NCI-H446 (cell line): ENCODE measurements at regions not wholly inside any gene's neighbourhood (a gene's known extent, or its start where the extent isn't known, plus 50 kb on each side); places are given as distances from the start of the nearest gene placed in this dataset.
"Not testable (repeated sequence)": the region's sequence is repeated elsewhere in the genome, so short reads cannot be mapped to it uniquely, and the experiment has no call there.

Experiments used
- DNase-seq, 2 experiments: peaks; one replicate each; lab custom pipeline; 2025; lab: John Stamatoyannopoulos, UW

DNA sequence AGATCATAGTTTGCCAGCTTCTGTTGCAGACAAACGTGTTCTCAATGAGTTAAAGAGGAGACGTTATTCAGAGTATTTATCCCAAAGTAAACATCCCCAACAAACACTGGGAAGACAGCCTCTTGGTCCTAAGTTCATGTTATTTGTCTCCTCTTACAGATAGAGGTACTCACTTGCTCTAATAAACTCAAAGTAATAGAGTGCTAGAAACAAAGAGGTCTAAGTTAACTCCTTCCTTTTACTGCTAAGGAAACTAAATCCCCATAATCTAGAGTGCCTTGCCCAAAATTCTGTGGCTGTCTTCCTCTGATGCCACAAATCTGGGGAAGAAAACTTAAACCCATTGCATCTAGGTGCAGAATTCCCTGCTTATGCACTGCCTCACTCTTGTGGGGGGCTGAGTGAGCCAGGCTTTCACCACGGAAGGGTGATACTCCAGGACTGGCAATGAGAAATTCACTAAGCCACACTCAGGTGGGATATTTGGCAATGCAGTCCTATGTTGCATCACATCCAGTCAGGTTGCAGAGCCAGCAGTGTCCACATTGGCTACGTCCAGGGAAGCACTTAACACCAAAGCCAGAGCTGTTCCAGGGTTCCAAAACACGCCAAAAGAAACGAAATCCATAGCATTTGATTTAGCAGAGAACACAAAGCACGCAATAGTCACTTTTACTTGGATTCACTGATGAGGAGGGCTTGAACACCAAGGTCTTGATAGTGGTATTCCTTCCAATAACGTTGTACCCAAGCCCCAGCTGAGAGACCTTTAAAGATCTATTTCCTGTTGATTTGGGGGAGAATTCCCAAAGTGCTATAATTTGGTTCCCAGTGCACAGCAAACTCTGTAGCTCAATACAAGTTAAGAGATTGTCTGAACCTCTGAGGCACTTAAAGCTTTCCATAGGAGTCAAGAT lies 81.0 kb upstream of the FOXQ1 start:
- DNase-seq, result no peak

DNA sequence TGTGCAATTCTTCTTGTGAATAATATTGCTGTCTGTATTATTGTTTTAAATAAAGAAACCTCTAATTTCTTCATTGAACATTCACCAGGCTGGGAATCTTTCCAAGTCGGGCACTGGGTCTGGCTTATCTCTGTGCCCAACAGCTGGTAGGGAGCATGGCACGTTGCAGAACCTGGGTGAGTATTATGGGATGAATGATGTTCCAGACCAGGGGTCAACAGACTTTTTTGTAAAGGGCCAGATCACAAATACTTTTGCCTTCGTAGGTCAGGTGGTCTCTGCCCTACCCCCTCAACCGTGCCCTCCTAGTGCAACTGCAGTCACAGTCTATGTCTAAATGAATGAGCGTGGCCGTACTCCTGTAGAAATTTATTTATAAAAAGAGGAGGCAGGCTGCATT lies 81.6 kb upstream of the FOXQ1 start:
- DNase-seq, result no peak

DNA sequence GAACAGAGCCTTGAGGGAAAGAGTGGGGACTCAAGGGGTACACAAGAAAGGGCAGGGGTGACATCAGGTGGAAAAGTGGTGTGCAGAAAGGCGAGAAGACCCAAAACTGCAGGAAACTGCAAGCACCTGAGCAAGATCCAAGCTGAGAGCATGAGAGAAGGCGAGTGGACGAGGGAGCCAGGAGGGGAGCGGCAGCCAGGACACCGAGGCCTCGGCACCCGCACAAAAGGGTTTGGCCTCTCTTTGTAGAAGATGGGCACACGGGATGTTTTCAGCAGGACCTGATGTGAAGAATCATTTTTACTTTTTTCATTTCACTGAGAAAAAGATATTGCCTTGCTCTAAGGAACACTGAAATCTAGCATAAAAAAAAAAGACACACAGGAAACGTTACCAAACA lies 82.1 kb upstream of the FOXQ1 start:
- no peak for DNase-seq

DNA sequence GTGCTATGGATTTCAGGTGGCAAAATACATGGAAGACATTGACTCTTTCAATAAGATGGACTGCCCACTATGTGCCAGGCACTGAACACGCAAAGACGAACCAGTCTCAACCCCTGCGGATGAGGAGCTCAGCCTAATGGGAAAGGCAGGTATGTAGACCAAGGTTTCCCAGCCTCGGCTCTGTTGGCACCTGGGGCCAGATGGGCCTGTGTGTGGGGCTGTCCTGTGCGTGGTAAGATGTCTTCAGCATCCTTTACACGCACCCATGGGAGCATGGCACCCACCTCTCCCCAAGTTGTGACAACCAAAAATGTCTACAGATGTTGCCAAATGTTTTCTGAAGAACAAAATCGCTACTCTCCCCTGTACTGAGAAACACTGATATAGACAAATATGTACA lies 82.6 kb upstream of the FOXQ1 start:
- DNase-seq, result no peak

DNA sequence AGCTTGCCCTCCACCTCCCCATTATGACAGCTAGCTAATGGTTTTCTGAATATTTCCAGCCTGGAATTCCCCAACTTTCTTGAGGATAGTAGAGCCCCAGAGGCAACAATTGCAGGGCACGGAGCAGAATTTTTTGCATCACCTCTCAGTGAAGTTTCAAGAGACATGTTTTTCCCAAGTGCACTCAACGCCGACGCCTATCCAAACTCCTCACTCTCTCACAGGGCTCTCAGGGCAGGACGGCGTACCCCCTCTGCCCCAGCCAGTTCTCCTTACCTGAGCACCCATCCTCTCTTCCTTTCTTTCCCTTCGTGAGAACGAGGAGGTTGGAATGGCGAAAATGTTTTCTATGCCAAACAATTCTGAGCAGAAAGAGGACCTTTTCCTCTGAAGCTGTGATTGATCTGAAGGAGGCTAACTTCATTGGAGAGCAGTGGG lies 83.1 kb upstream of the FOXQ1 start:
- no peak for DNase-seq

DNA sequence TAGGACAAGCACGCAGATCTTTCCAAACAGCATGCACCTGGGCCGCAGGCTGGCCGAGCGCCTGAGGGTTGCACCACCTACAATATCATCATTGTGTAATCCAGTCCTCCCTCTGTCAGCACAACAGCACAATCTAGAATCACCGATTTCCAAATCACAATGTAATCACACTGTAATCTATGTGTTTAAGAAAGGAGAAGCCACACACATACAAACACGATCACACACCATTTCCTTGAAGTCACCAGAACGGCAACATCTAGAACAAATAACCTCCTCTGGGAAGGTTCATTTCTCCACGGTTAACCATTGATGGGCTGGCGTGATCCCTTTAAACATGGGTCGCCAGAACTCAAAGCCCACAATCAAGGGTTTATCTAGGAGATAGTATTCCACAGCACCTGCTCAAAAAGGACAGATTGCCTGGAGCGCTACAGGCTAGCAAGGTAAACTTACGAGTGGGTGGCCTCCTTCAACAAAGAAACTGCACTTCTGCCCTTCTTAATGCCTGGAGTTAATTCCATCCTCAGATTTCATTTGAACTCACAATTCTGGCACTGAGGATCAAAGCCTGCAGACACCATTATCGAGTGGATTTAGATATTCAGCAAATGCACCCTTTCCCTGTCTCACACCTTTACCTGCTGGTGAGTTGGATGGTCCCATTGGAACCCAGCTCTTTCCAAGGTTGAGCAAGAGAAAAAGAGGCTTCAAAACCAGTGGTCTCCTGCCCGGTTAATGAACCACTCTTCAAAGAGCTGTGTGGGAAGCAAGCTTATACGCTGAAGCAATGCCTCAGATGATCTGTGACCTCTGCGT lies 83.8 kb upstream of the FOXQ1 start:
- no peak for DNase-seq

DNA sequence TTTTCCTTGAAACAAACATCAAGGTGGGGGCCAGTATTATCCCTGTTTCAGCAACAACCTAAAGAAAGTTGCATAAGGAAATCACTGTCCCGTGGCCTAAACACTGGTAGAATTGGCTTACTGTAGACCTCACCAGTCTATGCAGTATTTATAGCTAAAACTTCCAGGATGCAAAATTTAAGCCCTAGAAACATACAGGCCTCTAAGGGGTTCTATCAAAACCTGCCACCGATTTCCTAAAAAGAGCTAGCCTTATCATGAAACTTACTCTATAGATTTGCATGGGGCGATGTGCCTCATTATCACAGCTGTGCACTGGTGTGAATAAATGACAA lies 84.3 kb upstream of the FOXQ1 start:
- no peak for DNase-seq

DNA sequence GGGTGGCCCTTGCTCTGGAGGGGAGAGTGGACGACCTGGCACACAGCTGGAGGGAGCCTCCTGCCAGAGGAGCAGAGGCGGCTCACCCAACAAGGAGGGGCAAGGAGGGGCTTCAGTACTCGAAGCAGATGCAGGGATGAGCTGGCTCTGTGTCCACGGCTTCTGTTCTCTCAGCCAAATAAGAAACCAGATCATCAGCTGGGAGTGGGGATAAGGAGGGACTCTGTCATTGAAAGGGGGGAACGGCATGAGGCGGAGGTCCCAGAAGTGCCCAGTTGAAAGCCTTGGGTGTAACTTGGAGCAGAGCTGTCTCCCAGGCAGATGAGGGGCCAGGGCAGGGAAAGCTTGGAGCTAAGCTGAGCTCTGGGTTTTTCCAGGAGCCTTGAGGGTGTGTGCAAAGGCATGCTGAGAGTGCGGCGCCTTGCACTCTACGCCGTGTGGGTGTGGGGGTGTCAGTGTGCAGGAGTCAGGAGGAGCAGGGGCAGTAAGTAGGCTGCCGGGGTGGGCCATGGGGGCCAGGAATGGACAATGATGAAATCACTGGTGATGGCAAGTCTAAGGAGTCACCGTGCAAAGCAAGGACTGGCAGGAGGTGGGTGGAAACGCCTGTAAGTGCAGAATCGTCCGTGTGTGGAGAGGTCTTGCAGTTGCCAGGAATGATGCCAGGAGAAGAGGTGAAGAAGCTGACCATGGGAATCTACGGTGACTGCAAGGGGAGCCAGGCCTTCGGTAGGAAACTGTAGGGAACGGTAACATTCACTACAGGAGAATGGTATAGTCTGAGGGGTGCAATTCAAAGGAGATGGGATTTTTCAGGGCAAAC lies 85.4 kb upstream of the FOXQ1 start:
- no peak for DNase-seq

DNA sequence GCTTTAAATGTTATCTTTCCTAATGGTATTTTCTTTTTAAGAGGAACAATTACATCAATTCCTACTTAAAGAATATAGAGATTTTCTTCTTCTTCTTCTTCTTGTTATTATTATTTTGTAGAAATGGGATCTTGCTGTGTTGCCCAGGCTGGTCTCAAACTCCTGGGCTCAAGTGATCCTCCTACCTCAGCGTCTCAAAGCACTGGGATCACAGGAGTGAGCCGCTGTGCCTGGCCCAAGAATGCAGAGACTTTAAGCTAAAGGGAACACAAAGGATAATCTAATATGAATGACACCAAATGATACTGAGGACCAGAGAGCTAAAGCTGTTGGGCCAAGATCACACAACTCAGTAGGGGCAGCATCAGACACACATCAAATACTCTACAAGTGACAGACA lies 87.4 kb upstream of the FOXQ1 start:
- DNase-seq, result no peak

DNA sequence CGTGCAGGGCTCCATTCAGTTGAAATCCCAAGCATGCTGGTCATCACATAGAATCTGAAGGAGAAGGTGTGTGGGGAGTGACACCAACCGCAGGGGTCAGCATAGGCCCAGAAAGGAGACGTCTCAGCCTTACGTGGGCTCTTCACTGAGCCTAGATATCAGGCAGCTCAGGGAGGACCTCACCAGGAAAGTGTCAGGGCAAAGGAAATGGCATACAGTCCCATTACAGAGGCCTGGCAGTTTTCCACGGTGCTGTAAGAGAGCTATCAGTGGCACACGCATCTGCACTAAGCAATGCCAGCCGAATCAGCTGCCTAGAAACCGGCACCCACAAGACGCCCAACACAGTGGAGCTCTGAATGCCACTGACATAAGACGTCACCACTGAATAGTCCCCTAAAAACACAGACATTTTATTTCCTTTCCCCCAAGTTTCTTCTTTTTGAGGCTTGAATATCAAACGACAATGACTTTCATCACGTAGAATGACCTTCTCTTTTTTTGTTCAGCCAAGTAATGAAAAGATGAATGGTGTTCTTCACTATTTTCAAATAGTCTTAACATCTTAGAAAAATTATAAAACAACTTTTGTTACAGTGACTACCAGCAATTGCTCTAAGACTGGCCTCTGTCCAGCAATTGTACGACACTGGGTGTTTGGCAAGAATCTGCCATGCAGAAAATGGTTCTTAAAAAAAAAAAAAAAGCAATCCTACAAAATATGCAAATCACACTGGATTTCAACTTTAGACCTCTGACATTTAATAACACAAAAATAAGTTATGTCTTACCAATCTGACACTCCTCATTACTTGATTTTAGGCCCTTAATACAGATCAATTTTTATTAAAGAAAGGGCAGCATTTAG lies 88.9 kb upstream of the FOXQ1 start:
- DNase-seq, result no peak

DNA sequence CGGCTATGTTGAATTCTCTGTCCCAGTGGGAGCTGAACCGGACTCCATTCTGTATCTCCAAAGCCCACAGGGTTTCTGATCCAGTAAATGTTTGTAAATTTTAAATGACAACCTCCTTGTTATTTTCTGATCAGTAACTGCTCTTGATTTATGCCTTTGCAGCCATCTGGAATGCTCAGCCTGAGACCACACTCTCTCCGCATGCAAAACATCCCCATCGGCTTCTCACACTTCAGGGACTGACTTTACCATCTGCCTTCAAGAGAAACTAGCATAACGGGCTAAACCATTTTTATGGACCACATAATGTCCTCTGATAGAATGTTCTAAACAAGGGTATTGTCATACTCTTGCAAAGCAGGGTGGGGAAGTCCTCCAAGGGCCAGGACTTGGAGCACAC lies 94.5 kb upstream of the FOXQ1 start:
- DNase-seq, result no peak

DNA sequence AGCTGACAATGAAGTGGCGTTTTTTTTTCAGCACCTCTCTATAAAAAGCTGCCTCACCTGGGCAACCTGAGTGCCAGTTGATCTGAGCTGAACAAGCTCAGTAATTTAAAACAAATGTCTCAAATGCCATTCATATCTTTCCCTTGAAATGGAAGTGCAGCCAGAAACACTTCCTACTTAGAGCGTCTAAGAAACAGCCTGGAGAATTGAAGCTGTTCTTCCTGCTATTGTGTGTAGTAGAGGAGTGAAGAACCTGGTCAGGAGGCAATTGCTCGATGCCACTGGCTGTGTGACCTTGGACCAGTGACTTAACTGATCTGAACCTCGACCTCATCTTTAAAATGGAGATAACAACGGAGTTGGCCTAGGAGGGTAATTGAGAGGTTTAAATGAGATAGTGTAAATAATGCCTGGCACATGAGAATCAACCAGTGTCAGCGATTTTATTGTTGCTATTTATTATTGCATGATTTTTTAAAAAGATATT lies 95.4 kb upstream of the FOXQ1 start:
- no peak for DNase-seq

DNA sequence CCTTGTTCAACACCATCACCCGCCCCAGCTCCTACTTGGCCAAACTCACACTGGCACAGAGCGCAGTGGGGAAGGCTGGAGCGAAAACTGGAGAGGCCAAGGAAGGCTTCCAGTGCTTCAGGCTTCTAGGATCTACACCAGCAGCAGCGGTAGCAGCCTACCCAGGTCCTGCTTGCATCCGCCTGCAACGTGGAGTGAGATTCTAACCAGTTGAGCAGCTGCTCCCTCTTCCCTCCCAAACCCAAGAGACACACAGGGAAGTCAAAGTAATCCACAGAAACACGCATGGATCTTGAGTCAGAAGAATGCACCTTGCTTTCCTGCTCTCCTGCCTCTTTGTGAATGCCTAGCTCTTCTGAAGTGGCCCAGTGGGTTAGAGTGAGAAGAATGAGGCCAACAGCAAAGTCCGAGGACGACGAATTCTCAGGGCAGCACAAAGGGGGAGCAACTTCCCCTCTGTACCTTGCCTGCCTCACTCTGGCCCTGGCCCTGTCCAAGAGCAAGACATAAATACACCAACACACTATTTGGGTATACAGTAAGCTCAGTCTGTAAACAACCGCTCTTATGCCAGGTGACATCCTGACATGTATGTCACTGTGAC lies 95.9 kb upstream of the FOXQ1 start:
- DNase-seq, result no peak

DNA sequence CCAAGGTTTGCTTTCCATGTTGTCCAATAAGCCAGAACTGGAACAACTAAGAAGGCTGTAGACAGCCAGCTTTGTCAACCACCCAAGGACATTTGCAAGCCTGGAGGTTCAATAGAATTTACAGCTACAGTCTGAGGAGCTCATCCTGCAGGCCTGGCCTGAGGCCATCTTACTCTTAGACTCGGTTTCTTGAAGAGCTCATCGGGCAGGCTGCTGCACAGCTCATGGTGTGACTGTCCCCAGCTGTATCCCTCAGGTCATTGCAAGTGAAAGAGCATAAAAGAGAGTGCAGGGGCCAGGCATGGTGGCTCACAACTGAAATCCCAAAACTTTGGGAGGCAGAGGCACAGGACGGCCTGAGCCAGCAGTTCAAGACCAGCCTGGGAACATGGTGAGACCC lies 96.9 kb upstream of the FOXQ1 start:
- no peak for DNase-seq

DNA sequence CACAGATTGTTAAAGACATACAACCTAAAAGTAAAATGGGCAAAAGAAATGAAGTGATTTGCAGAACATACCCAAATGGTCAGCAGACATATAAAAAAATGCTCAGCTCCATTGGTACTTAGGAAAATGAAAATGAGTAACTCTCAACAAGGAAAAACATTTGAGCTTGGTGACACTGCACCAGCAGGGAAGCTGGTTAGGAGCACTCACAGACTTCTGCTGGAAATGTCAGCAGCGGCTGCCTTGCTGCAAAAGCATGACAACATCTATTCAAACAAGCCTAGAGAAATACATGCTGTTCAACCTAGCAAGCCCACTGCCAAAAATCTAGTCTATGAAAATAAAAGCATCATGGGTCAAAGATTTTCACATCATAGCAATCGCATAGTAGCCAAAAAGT lies 99.0 kb upstream of the FOXQ1 start:
- no peak for DNase-seq

DNA sequence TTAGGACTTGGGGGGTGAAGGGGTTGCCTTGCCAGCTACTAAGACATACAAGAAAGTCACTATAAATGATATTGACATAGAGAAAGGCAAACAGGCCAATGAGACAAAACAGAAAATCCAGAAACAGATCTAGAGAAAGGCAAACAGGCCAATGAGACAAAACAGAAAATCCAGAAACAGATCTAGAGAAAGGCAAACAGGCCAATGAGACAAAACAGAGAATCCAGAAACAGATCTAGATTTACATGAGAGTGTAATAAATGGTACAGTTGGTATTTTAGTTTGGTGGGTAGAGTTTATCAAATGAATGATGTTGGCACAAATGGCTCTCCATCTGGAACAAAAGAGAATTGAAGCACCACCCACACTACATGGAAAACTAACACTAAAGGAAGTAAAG lies 99.8 kb upstream of the FOXQ1 start:
- DNase-seq, result not testable (repeated sequence)

DNA sequence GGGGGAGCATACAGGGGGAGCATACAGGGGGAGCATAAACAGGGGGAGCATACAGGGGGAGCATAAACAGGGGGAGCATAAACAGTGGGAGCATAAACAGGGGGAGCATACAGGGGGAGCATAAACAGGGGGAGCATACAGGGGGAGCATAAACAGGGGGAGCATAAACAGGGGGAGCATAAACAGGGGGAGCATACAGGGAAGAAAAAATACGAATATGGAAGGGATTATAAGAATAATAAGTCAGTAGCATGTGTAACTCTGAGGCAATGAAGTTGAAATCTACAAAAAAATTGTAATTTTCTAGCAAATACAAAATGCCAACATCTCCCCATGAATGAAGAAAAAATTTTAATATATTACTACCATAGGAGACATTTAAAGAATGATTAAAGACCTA lies 101.3 kb upstream of the FOXQ1 start:
- not testable (repeated sequence) for DNase-seq

DNA sequence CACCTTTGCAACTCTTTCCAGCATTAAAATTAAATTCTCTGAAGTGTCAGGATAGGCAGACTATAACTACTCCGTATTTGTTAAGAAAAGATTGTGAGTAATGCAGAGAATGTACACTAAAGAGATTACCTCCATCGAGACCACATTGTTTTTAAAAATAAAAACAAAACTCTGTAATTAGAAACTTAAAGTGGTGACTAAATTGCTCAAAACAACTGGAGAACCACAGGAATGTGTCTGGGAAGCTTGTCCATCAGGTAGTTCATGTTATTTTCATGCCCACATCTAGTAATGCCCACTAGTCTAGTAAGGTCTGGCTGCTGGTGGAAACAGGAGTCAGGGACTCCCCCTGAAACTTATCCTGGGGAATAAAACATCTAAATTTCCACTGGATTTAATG lies 103.0 kb upstream of the FOXQ1 start:
- DNase-seq, result no peak

DNA sequence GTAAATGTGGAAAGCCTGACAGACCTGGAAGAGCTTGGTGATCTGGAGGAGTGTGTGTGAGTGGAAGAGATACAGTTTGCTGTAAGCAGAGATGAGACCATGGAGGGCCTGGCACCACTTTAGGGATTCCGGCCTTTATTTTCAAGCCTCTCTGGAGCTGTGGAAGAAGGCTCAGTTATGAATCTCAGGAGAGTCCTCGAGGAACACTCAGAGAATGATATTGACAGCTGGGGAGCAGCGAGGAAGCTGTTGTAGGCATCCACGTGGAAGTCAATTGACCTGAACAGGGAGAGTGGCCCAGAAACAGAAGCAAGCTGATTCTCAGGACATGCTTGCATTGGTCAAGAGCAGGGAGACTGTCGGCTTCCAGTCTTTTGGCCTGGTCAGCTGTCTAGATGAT lies 108.4 kb upstream of the FOXQ1 start:
- no peak for DNase-seq

DNA sequence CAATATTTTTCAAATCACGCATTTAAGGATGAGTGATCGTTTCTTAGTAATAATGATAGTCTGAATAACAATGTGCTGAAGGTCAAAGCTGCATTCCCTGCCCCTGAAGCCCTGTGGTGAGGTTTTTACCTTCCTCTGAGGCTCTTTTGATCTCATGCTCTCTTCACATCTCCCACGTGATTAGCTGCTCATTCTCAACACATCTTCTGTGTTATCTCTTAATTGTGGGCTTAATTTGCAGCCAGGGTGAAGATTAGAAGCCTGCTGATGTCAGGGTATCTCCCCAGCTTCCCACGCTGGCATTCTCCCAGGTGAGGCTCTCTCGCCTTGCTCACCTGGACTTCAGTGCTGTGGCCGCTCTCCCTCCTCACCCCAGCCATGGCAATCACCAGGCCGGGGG lies 109.7 kb upstream of the FOXQ1 start:
- DNase-seq, result no peak
